Kidney epithelial cell (primary cell): ENCODE measurements at regions not wholly inside any gene's neighbourhood (a gene's known extent, or its start where the extent isn't known, plus 50 kb on each side); places are given as distances from the start of the nearest gene placed in this dataset.

Source experiments
- DNase-seq: peaks from one replicate; pipeline ENCODE4 v3.0.0-alpha.2; 2010; ENCODE audit warnings: low read depth
- H3K27me3 ChIP-seq: 2 replicates; pipeline ENCODE4 v1.6.0; 2011; ENCODE audit warnings: low read length; ENCODE audit not compliant: control insufficient read depth, insufficient read depth
- H3K36me3 ChIP-seq: 2 replicates; pipeline ENCODE4 v1.5.1; 2011; ENCODE audit warnings: low read length; ENCODE audit not compliant: control insufficient read depth, insufficient read depth
- H3K4me3 ChIP-seq: 2 replicates; pipeline ENCODE4 v1.5.1; 2011; ENCODE audit warnings: low read depth, mild to moderate bottlenecking, control low read depth, low read length
- CTCF ChIP-seq: IDR thresholded peaks from 2 replicates; pipeline ENCODE4 v1.5.1; 2011; ENCODE audit warnings: mild to moderate bottlenecking, moderate library complexity, low read length, control low read depth, inconsistent platforms; ENCODE audit not compliant: insufficient read depth, poor library complexity, severe bottlenecking

GRCh38 chr4:86497131-86497530 lies 97.0 kb upstream of the PTPN13 start:
- Histone ChIP-seq H3K27me3 (no peaks in the 10 kb centered on the region), H3K4me3 (no peak overlapping the region), H3K36me3 (no peaks in the 10 kb centered on the region)
- no peak for TF ChIP-seq CTCF
- no peak for DNase-seq

GRCh38 chr4:86497980-86498862 lies 95.9 kb upstream of the PTPN13 start:
- H3K4me3 ChIP-seq, result no peak overlapping the region
- no peak for DNase-seq
- H3K27me3 ChIP-seq, result no peaks in the 10 kb centered on the region
- TF ChIP-seq CTCF, result peak; percentile 71
- H3K36me3 ChIP-seq, result no peaks in the 10 kb centered on the region

GRCh38 chr4:86498863-86499166 lies 95.3 kb upstream of the PTPN13 start:
- no peak overlapping the region for H3K4me3 ChIP-seq
- no peak for TF ChIP-seq CTCF
- H3K36me3 ChIP-seq, result no peaks in the 10 kb centered on the region
- no peak for DNase-seq
- H3K27me3 ChIP-seq, result no peaks in the 10 kb centered on the region

- no peaks in the 10 kb centered on the region for H3K36me3 ChIP-seq
- no peak overlapping the region for H3K4me3 ChIP-seq
- H3K27me3 ChIP-seq, result no peaks in the 10 kb centered on the region
- TF ChIP-seq CTCF, result no peak
- no peak for DNase-seq
Measured at GRCh38 chr4:86500527-86500926, 93.6 kb upstream of the PTPN13 start.

- Histone ChIP-seq H3K27me3 (no peaks in the 10 kb centered on the region), H3K36me3 (no peaks in the 10 kb centered on the region)
- no peak for DNase-seq
Measured at GRCh38 chr4:86502081-86502480, 92.0 kb upstream of the PTPN13 start.

More at GRCh38 chr4:86502081-86502480, 92.0 kb upstream of the PTPN13 start:
- no peak overlapping the region for H3K4me3 ChIP-seq
- TF ChIP-seq CTCF, result no peak
